NCI-H2029 (cell line): ENCODE measurements at regions not wholly inside any gene's neighbourhood (a gene's known extent, or its start where the extent isn't known, plus 50 kb on each side); places are given as distances from the start of the nearest gene placed in this dataset.

Source experiments
- DNase-seq: peaks from one replicate; lab custom pipeline; 2025; lab: John Stamatoyannopoulos, UW

DNA sequence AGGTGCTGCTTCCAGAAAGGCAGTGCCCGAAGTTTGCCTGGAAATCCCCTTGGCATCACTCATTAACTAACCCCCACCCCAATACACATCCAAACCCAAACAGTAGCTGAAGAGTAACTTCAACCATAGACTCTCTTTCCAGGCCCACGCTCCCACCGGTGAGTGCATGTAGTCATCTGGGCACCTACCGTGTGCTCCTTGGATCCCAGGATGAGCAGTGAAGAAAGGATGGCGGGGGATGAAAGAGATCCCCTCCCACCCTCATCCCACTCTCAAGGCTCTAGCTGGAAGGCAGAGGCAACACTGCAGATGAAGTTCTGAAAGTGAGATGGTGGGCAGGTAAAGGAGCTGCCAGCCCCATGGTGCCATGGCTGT is 305.0 kb downstream of the SOX9 start:
- no peak for DNase-seq

GRCh38 chr17:72426321-72426720 is 305.5 kb downstream of the SOX9 start:
- DNase-seq, result no peak

DNA sequence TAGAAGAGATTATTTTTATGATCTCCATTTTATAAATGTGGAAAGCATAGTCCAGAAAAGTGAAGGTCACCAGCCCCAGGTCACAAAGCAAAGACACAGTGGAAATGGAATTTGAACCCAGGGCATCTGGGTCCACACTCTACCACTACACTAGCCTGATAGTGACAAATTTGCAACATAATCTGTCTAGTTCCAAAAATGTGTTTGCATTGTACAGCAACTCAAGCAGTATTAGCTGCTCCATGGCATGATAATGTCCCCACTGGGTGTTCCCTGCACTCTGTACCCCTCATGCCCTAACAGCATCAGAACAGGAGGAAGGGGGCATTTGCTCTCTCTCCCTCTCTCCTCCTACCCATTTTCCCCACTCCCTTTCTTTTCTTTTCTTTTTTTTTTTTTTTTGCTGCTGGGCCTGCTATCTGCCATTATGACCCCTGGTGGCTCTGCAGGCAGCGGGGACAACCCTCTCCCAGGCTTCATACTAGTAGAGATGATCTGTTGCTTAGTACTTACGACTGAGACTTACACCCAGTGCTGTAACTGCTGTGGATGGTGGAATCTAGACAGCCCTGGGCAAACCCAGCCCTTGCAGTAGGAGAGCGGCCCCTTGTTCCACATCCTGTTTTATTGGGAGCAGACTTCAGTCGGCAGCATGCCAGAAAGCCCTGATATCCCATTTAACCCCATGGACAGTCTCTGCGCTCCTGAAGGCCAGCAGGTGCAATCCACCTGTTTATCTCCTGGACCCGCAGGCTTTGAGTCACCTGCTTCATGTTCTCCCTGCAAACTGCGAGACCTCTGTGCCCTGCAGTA is 306.3 kb downstream of the SOX9 start:
- no peak for DNase-seq

GRCh38 chr17:72427761-72428109 is 306.9 kb downstream of the SOX9 start:
- no peak for DNase-seq

- no peak for DNase-seq
These were observed 308.3 kb downstream of the SOX9 start for GRCh38 chr17:72429066-72429638.

- DNase-seq, result no peak
These were observed 310.0 kb downstream of the SOX9 start for GRCh38 chr17:72430611-72431432.

DNA sequence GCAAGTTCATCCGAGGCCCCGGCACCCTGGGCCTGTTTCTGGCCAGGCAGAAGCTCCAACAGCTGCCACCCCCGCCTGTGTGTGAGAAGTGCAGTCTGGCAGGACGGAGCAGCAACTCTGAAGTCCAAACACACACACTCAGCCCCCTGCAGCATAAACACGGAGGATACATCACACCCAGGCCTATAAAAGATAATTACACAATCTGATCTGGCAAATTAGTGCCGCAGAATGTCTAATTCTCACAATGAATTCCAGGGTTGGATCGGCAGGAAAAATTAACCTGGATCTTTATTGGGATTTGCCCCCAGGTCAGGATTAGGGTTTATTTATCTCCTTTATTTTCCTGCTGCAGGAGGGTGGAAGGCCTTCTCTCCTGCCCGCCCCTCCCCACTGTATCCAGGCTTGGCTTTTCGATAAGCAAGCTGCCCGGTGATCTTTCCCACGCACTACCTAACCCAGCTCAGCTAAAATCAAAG is 311.4 kb downstream of the SOX9 start:
- DNase-seq, result no peak

- no peak for DNase-seq
These were observed 312.1 kb downstream of the SOX9 start for GRCh38 chr17:72432881-72433280.

- DNase-seq, result no peak
These were observed 313.0 kb downstream of the SOX9 start for GRCh38 chr17:72433797-72434196.

GRCh38 chr17:72434581-72434980 is 313.8 kb downstream of the SOX9 start:
- DNase-seq, result no peak

- DNase-seq, result no peak
These were observed 314.3 kb downstream of the SOX9 start for GRCh38 chr17:72434991-72435618.

GRCh38 chr17:72438783-72439182 is 318.0 kb downstream of the SOX9 start:
- DNase-seq, result no peak

- DNase-seq, result no peak
These were observed 319.2 kb downstream of the SOX9 start for GRCh38 chr17:72439893-72440502.

DNA sequence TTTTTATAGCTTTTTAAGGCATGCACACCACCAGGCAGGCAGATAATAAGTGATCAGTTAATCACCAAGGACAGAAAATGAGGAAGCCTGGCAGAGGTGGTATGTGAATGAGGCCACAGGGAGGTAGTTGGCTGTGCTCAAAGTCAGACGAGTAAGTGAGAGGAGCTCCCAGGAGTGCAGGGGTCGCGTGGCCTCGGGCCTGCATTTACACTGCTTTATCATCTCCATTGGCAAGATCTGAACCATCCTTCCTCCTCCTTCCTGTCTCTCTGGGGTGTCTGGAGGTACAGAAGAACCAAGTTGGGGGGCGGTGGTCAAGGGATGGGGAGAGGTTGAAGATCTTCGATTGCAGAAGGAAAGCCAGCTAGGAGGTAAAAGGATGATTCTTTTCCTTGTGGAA is 320.1 kb downstream of the SOX9 start:
- DNase-seq, result no peak

GRCh38 chr17:72441909-72442308 is 321.1 kb downstream of the SOX9 start:
- no peak for DNase-seq

GRCh38 chr17:72444517-72445054 is 323.8 kb downstream of the SOX9 start:
- no peak for DNase-seq

DNA sequence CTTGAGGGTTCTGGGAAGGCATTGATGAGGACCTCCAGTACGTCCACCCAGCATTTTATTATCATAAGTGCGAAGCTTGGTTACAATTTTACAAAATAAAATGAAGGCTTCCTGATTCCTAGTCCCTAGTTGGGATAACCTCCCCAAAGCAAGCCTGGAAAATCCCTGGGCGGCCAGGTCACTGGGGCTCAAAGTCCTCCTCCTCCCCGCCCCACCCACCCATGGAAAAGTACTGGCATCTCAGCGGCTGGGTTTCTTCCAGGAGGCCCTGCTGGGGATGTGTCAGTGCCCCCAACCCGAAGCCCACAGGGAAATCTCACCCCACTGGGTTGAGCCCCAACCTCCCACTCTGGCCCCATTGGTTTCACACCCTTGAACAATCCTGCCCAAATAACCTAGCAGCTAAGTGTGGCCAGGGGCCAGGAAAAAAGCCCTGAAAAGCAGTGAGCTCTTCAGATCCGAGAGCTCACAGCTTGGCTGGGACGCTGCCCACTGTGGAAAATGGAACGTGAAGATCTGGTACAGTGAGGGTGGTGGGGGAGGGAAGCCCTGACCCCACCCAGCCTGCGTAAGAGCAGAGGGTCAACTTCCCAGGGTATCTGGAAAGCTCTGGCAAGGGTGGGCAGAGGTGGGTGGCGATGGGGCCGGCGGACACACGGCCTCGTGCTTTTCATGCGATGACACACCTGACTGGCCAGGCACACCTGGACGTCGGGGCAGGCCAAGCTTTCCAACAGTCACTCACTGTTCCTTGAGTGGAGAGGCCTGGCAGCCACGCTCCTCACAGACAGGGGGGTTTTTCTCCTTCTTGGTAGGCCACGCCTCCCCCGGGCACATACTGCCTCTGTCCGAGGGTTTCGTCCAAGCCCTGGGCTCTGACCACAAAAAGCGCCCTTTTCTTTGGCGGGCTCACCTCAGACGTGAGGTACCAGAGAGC is 324.5 kb downstream of the SOX9 start:
- DNase-seq, result no peak

- DNase-seq, result no peak
These were observed 325.3 kb downstream of the SOX9 start for GRCh38 chr17:72446118-72446517.

DNA sequence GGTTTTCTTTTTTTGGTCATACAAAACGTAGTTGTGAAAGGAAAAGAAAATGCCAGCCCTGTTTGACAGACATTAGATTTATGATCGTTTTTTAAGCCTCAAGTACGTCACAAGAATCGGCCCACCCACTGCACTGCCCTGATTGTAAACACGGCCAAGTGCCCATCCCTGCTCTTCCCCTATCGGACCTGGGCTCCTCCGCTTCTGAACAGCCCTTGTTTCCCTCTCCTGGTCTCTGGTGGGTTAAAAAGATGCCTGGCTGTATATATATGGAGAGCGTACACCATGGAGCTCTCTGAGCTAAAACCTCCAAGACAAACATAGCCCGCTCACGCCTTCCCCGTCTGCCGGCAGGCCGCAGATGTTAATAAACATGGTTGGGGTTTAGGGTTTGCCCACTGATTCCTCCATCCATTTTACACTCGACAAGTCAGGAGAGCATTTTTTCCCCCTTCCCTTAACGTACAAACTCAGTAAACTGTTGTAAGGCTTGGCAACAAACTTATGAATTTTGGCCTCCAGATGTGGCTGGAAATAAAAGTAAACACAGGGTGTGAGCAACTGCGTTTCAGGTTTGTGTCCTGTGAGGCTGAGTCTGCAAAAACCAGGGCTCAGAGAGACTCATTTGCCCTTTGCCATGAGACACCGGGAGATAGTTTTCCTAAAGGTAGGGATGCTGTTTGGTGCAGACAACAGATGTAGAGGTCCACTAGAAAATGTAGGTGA is 325.9 kb downstream of the SOX9 start:
- DNase-seq, result no peak

DNA sequence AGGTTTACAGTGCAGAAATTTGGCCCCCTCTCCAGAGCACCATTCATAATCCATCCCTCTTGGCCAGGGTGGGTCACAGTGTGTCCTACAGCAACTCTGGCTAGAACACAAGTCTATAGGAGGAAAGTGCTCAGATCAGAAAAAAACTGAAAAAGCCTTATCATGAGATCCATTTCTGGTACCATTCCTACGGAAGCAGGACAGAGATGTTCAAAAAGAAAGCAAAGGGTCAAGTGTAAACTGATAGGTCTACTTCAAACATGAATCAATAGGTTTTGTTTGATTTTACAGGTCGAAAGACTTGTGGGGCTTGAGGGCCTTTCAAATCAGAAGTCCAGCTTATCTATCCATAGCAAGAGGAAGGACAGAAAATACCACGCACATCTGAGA is 326.4 kb downstream of the SOX9 start:
- no peak for DNase-seq
